K562 (cell line): ENCODE measurements at regions not wholly inside any gene's neighbourhood (a gene's known extent, or its start where the extent isn't known, plus 50 kb on each side); places are given as distances from the start of the nearest gene placed in this dataset.

ENCODE experiments used
- BCL6 ChIP-seq: fragments of 250-450 bp; sonication (Bioruptor Pico); IDR thresholded peaks from 2 replicates; pipeline ENCODE4 v1.4.0; 2020
- CHD7 ChIP-seq: fragments of 200-600 bp; sonication (generic); IDR thresholded peaks from one replicate; pipeline ENCODE4 v1.6.1; 2012; ENCODE audit warnings: mild to moderate bottlenecking, low read depth, low read length, inconsistent platforms
- TCF3 ChIP-seq: sonication (generic); formaldehyde crosslinking; IDR thresholded peaks from 2 replicates; pipeline ENCODE4 v1.4.0; 2020; ENCODE audit warnings: mild to moderate bottlenecking, missing genetic modification reagents

GRCh38 chr15:25563596-25563995 is 124.8 kb upstream of the UBE3A start (continued):
- TF ChIP-seq CHD7 (no peak), BCL6 (no peak), TCF3 (CRISPR knock-in tag) (no peak)
